HEK293T (cell line): ENCODE measurements at regions not wholly inside any gene's neighbourhood (a gene's known extent, or its start where the extent isn't known, plus 50 kb on each side); places are given as distances from the start of the nearest gene placed in this dataset.

ENCODE experiments used
- ARNT ChIP-seq: fragments of 450-650 bp; IDR thresholded peaks from 2 replicates; pipeline ENCODE4 v1.6.1; 2017; ENCODE audit warnings: mild to moderate bottlenecking
- BHLHE40 ChIP-seq: fragments of 450-650 bp; IDR thresholded peaks from 2 replicates; pipeline ENCODE4 v1.6.1; 2016; ENCODE audit warnings: mild to moderate bottlenecking, moderate library complexity, borderline replicate concordance
- CTBP1 ChIP-seq: fragments of 450-650 bp; IDR thresholded peaks from 2 replicates; pipeline ENCODE4 v1.6.1; 2016; ENCODE audit warnings: borderline replicate concordance
- ELF4 ChIP-seq: fragments of 450-650 bp; IDR thresholded peaks from 2 replicates; pipeline ENCODE4 v1.6.1; 2017; ENCODE audit warnings: antibody characterized with exemption
- FOXK2 ChIP-seq: fragments of 450-650 bp; IDR thresholded peaks from 2 replicates; pipeline ENCODE4 v1.6.1; 2016; ENCODE audit warnings: mild to moderate bottlenecking
- HDGF ChIP-seq: fragments of 450-650 bp; IDR thresholded peaks from 2 replicates; pipeline ENCODE4 v1.6.1; 2017; ENCODE audit warnings: antibody characterized with exemption, borderline replicate concordance
- NFRKB ChIP-seq: fragments of 450-650 bp; IDR thresholded peaks from 2 replicates; pipeline ENCODE4 v1.6.1; 2016; ENCODE audit warnings: mild to moderate bottlenecking, moderate library complexity
- SP1 ChIP-seq: fragments of 450-650 bp; IDR thresholded peaks from 2 replicates; pipeline ENCODE4 v1.6.1; 2017
- SUZ12 ChIP-seq: fragments of 450-650 bp; IDR thresholded peaks from 2 replicates; pipeline ENCODE4 v1.6.1; 2016; ENCODE audit warnings: mild to moderate bottlenecking

DNA sequence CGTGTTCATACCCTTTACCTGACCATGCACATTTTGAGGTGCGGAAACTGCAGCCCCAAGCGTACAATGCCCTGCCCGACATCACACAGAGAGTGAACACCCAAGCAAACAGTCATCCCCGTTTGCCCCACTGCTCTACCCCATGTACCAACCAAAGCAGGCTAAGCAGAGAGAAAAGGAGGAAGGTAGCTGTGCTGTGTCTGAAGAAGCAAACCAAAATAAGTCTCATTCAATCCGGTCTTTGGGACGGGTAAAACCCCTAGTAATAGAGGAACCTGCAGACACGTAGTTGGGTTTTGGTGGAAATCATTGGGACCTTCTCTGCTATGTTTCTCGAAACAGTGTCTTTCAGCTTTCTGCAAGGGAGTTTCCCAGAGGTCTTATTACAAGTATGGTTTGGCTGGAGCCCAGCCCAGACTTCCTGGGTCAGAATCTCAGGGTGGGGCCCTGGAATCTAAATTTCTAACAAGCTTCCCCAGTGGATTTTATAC is 164.6 kb upstream of the HES1 start:
- no peak for TF ChIP-seq ELF4
- TF ChIP-seq HDGF, result no peak
- no peak for TF ChIP-seq ARNT
- no peak for TF ChIP-seq NFRKB
- TF ChIP-seq SP1, result no peak
- TF ChIP-seq SUZ12, result no peak
- no peak for TF ChIP-seq FOXK2
- TF ChIP-seq BHLHE40, result no peak
- no peak for TF ChIP-seq CTBP1
